GM18511 (cell line): ENCODE measurements at regions not wholly inside any gene's neighbourhood (a gene's known extent, or its start where the extent isn't known, plus 50 kb on each side); places are given as distances from the start of the nearest gene placed in this dataset.

Experiments used
- ATAC-seq: cut with Tn5 transposase; IDR thresholded peaks from one replicate; pipeline ENCODE4 v1.9.1; 2021; ENCODE audit warnings: mild to moderate bottlenecking, moderate library complexity; ENCODE audit not compliant: unreplicated experiment

- ATAC-seq, result no peak
Measured at GRCh38 chr18:38305961-38306360, 740.4 kb upstream of the CELF4 start.

- no peak for ATAC-seq
Measured at GRCh38 chr18:38301621-38302020, 736.0 kb upstream of the CELF4 start.

- ATAC-seq, result no peak
Measured at GRCh38 chr18:38297910-38298309, 732.3 kb upstream of the CELF4 start.

GRCh38 chr18:38290229-38290628 is 724.6 kb upstream of the CELF4 start:
- no peak for ATAC-seq

GRCh38 chr18:38284972-38285371 is 719.4 kb upstream of the CELF4 start:
- ATAC-seq, result no peak

- no peak for ATAC-seq
Measured at GRCh38 chr18:38263066-38263465, 697.5 kb upstream of the CELF4 start.

- no peak for ATAC-seq
Measured at GRCh38 chr18:38262661-38263060, 697.1 kb upstream of the CELF4 start.

- ATAC-seq, result no peak
Measured at GRCh38 chr18:38257661-38258060, 692.1 kb upstream of the CELF4 start.

- ATAC-seq, result no peak
Measured at GRCh38 chr18:38256366-38256765, 690.8 kb upstream of the CELF4 start.

GRCh38 chr18:38250971-38251370 is 685.4 kb upstream of the CELF4 start:
- no peak for ATAC-seq

GRCh38 chr18:38244480-38244879 is 678.9 kb upstream of the CELF4 start:
- ATAC-seq, result no peak

GRCh38 chr18:38243291-38243690 is 677.7 kb upstream of the CELF4 start:
- ATAC-seq, result no peak

- no peak for ATAC-seq
Measured at GRCh38 chr18:38241736-38242135, 676.1 kb upstream of the CELF4 start.

- no peak for ATAC-seq
Measured at GRCh38 chr18:38241216-38241615, 675.6 kb upstream of the CELF4 start.

GRCh38 chr18:38239606-38240005 is 674.0 kb upstream of the CELF4 start:
- ATAC-seq, result no peak

- ATAC-seq, result no peak
Measured at GRCh38 chr18:38237796-38238195, 672.2 kb upstream of the CELF4 start.

GRCh38 chr18:38221476-38222100 is 656.0 kb upstream of the CELF4 start:
- ATAC-seq, result no peak

GRCh38 chr18:38198956-38199355 is 633.4 kb upstream of the CELF4 start:
- ATAC-seq, result no peak

GRCh38 chr18:38198526-38198925 is 632.9 kb upstream of the CELF4 start:
- no peak for ATAC-seq

- ATAC-seq, result no peak
Measured at GRCh38 chr18:38186491-38186890, 620.9 kb upstream of the CELF4 start.

GRCh38 chr18:38174594-38174993 is 609.0 kb upstream of the CELF4 start:
- ATAC-seq, result no peak

- ATAC-seq, result no peak
Measured at GRCh38 chr18:38174173-38174572, 608.6 kb upstream of the CELF4 start.

GRCh38 chr18:38170845-38171244 is 605.2 kb upstream of the CELF4 start:
- no peak for ATAC-seq
